ENCODE measurements at regions not wholly inside any gene's neighbourhood (a gene's known extent, or its start where the extent isn't known, plus 50 kb on each side); places are given as distances from the start of the nearest gene placed in this dataset.

- no peaks in the 10 kb centered on the region for H3K36me3 ChIP-seq
- no peak overlapping the region for H3K27ac ChIP-seq
- DNase-seq (no peak), ATAC-seq (no peak)
- no peaks in the 10 kb centered on the region for H3K4me1 ChIP-seq
- no peak overlapping the region for H3K4me3 ChIP-seq
- no peaks in the 10 kb centered on the region for H3K9me3 ChIP-seq
- no peak for TF ChIP-seq CTCF (IDR thresholded peaks at IDR 0.05)
- intact Hi-C loops (cut with DNase I) = no loop called here
- no peaks in the 10 kb centered on the region for H3K27me3 ChIP-seq
Observed at GRCh38 chr3:118799303-118799702, 235.3 kb downstream of the IGSF11 start.

- Histone ChIP-seq H3K9me3 (no peaks in the 10 kb centered on the region), H3K27me3 (no peaks in the 10 kb centered on the region), H3K4me3 (no peak overlapping the region), H3K27ac (no peak overlapping the region), H3K4me1 (no peaks in the 10 kb centered on the region), H3K36me3 (no peaks in the 10 kb centered on the region)
- TF ChIP-seq CTCF (IDR thresholded peaks at IDR 0.05) = no peak
- intact Hi-C loops (cut with DNase I) = no loop called here
- no peak for ATAC-seq
- DNase-seq = no peak
Observed at GRCh38 chr3:118801899-118802298, 232.7 kb downstream of the IGSF11 start.

- peak in 1 of 4 donors; percentile 73 for DNase-seq
- ATAC-seq = no peak
- Histone ChIP-seq H3K4me1 (no peaks in the 10 kb centered on the region), H3K27ac (no peak overlapping the region), H3K36me3 (no peaks in the 10 kb centered on the region), H3K9me3 (no peaks in the 10 kb centered on the region), H3K4me3 (no peak overlapping the region), H3K27me3 (no peaks in the 10 kb centered on the region)
- intact Hi-C loops (cut with DNase I) = no loop called here
- no peak for TF ChIP-seq CTCF (IDR thresholded peaks at IDR 0.05)
Observed at GRCh38 chr3:118802325-118803095, 232.1 kb downstream of the IGSF11 start.

GRCh38 chr3:118803096-118803476 lies 231.6 kb downstream of the IGSF11 start:
- H3K4me3 ChIP-seq = no peak overlapping the region
- ATAC-seq = no peak
- intact Hi-C loops (cut with DNase I) = no loop called here
- H3K27me3 ChIP-seq = no peaks in the 10 kb centered on the region
- TF ChIP-seq CTCF (IDR thresholded peaks at IDR 0.05) = no peak
- H3K27ac ChIP-seq = no peak overlapping the region
- DNase-seq = no peak
- H3K36me3 ChIP-seq = no peaks in the 10 kb centered on the region
- no peaks in the 10 kb centered on the region for H3K4me1 ChIP-seq
- H3K9me3 ChIP-seq = no peaks in the 10 kb centered on the region

GRCh38 chr3:118805007-118805406 lies 229.6 kb downstream of the IGSF11 start:
- no peak for DNase-seq

More at GRCh38 chr3:118805007-118805406, 229.6 kb downstream of the IGSF11 start:
- no peaks in the 10 kb centered on the region for H3K36me3 ChIP-seq
- H3K4me1 ChIP-seq = no peaks in the 10 kb centered on the region
- H3K27ac ChIP-seq = no peak overlapping the region
- no peaks in the 10 kb centered on the region for H3K27me3 ChIP-seq
- no peak overlapping the region for H3K4me3 ChIP-seq
- ATAC-seq = no peak
- H3K9me3 ChIP-seq = no peaks in the 10 kb centered on the region
- TF ChIP-seq CTCF (IDR thresholded peaks at IDR 0.05) = no peak
- intact Hi-C loops (cut with DNase I) = no loop called here
